ENCODE measurements at regions not wholly inside any gene's neighbourhood (a gene's known extent, or its start where the extent isn't known, plus 50 kb on each side); places are given as distances from the start of the nearest gene placed in this dataset.

GRCh38 chr17:77372444-77373298, 231.9 kb downstream of the SEC14L1 start (continued):
- TF ChIP-seq MATR3 (CRISPR knock-in tag; IDR thresholded peaks at IDR 0.05) (no peak), NFIB (CRISPR knock-in tag; IDR thresholded peaks at IDR 0.05; ENCODE audit: borderline replicate concordance) (no peak), ZMAT3 (CRISPR knock-in tag; conservative IDR thresholded peaks at IDR 0.05) (peak; percentile 78; the same call in 1 of the 2 replicates), CAMTA2 (CRISPR knock-in tag; IDR thresholded peaks at IDR 0.05; ENCODE audit: borderline replicate concordance) (peak; percentile 87; the same call in 1 of the 2 replicates), ATF2 (CRISPR knock-in tag; IDR thresholded peaks at IDR 0.05) (no peak; the same call in 1 of the 2 replicates), ATF6 (CRISPR knock-in tag; conservative IDR thresholded peaks at IDR 0.05) (no peak), POGK (CRISPR knock-in tag; conservative IDR thresholded peaks at IDR 0.05) (no peak; the same call in 1 of the 2 replicates), ZNF230 (CRISPR knock-in tag; IDR thresholded peaks at IDR 0.05) (no peak), ZNF296 (CRISPR knock-in tag; conservative IDR thresholded peaks at IDR 0.05) (no peak), CBX5 (CRISPR knock-in tag; IDR thresholded peaks at IDR 0.05; ENCODE audit: borderline replicate concordance) (0 out of 2 replicates have a peak, but pooled peaks have one; percentile 40), ZNF720 (CRISPR knock-in tag; IDR thresholded peaks at IDR 0.05) (no peak), CCDC6 (CRISPR knock-in tag; IDR thresholded peaks at IDR 0.05) (peak; percentile 44; the same call in 1 of the 2 replicates), LBX2 (CRISPR knock-in tag; IDR thresholded peaks at IDR 0.05; ENCODE audit: borderline replicate concordance) (no peak), STAT5B (CRISPR knock-in tag; IDR thresholded peaks at IDR 0.05) (no peak), ZBTB49 (CRISPR knock-in tag; IDR thresholded peaks at IDR 0.05; ENCODE audit: borderline replicate concordance) (no peak), USF2 (IDR thresholded peaks at IDR 0.05; ENCODE audit: low read depth, low read length) (no peak), USF2 (CRISPR knock-in tag; IDR thresholded peaks at IDR 0.05; ENCODE audit: borderline replicate concordance) (no peak; the same call in 1 of the 2 replicates), ISX (CRISPR knock-in tag; conservative IDR thresholded peaks at IDR 0.05) (no peak)

Measured in HepG2 (cell line).